Testis (tissue), 2 donors: ENCODE measurements at regions not wholly inside any gene's neighbourhood (a gene's known extent, or its start where the extent isn't known, plus 50 kb on each side); places are given as distances from the start of the nearest gene placed in this dataset.
"Not testable (repeated sequence)": the region's sequence is repeated elsewhere in the genome, so short reads cannot be mapped to it uniquely, and the experiment has no call there.

Experiments used
- DNase-seq: peaks from one replicate; pipeline ENCODE4 v3.0.0-alpha.2; 2019
- H3K27ac ChIP-seq, 2 donors: fragments of 200-600 bp; sonication (generic); one replicate each; pipeline ENCODE4 v1.5.1; 2019
- H3K27me3 ChIP-seq: fragments of 200-600 bp; sonication (generic); one replicate; pipeline ENCODE4 v1.5.1; 2019
- H3K36me3 ChIP-seq: fragments of 200-600 bp; sonication (generic); one replicate; pipeline ENCODE4 v1.5.1; 2017; ENCODE audit warnings: low read depth; ENCODE audit errors: missing control alignments
- H3K4me1 ChIP-seq: fragments of 200-600 bp; sonication (generic); one replicate; pipeline ENCODE4 v1.5.1; 2019
- H3K4me3 ChIP-seq, 2 donors: fragments of 200-600 bp; sonication (generic); one replicate each; pipeline ENCODE4 v1.5.1; 2017 to 2019
- H3K9me3 ChIP-seq: fragments of 200-600 bp; sonication (generic); one replicate; pipeline ENCODE4 v1.5.1; 2017
- POLR2A ChIP-seq: fragments of 450-650 bp; IDR thresholded peaks from one replicate; pipeline ENCODE4 v1.6.1; 2017; ENCODE audit warnings: antibody characterized with exemption, mild to moderate bottlenecking, moderate library complexity
- WGBS, 2 donors: methylation state at CpG; one replicate each; pipeline ENCODE4 v1.1.5; 2018; 5-methylcytosine and 5-hydroxymethylcytosine counted together
- intact Hi-C: fragments of 100-400 bp; cut with DNase I; formaldehyde crosslinking; loops from one replicate; pipeline ENCODE4 v1.15.1; 2023; ENCODE audit warnings: low total_unique reads
- TF ChIP-seq, protein P1 (sequence below), 3 experiments: fragments of 450-650 bp in 2 of 3; fragments of 200-600 bp in 1 of 3; sonication (generic) in 1 of 3; IDR thresholded peaks; one replicate each; pipeline ENCODE4 v1.5.1; 2016 to 2019; ENCODE audit warnings: antibody characterized with exemption in 3 of 3, mild to moderate bottlenecking in 2 of 3, moderate library complexity in 1 of 3

DNA sequence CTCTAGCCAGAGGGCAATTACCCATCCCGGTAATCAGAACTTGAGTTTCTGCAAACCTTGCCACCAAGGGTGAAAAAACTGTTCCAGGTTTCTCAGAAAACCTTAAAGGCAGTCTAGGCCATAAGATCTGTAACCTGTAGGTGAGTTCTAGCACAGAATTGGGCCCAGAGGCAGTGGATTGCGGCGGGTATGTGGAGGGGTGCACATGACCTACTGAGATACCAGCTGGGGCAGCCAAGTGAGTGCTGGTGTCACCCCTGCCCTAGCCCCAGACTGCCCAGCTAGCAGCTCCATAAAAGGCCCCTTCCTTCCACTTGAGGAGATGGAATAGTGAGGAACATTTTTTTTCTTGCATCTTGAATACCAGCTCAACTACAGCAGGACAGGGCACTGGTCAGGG is 176.7 kb downstream of the SMARCA1 start:
- no peaks in the 10 kb centered on the region for H3K9me3 ChIP-seq
- no peaks in the 10 kb centered on the region for H3K27me3 ChIP-seq
- no peaks in the 10 kb centered on the region for H3K36me3 ChIP-seq
- no peaks in the 10 kb centered on the region for H3K4me1 ChIP-seq
- intact Hi-C loops: no loop called here
- H3K27ac ChIP-seq: no peak overlapping the region
- 73 to 82% methylated on average over 3 of the region's 3 CpGs for WGBS, 2 donors
- H3K4me3 ChIP-seq: no peak overlapping the region
- TF ChIP-seq POLR2A: no peak
- TF ChIP-seq, protein P1, sequence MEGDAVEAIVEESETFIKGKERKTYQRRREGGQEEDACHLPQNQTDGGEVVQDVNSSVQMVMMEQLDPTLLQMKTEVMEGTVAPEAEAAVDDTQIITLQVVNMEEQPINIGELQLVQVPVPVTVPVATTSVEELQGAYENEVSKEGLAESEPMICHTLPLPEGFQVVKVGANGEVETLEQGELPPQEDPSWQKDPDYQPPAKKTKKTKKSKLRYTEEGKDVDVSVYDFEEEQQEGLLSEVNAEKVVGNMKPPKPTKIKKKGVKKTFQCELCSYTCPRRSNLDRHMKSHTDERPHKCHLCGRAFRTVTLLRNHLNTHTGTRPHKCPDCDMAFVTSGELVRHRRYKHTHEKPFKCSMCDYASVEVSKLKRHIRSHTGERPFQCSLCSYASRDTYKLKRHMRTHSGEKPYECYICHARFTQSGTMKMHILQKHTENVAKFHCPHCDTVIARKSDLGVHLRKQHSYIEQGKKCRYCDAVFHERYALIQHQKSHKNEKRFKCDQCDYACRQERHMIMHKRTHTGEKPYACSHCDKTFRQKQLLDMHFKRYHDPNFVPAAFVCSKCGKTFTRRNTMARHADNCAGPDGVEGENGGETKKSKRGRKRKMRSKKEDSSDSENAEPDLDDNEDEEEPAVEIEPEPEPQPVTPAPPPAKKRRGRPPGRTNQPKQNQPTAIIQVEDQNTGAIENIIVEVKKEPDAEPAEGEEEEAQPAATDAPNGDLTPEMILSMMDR (IDR thresholded peaks at IDR 0.05): no peak
- no peak for DNase-seq

DNA sequence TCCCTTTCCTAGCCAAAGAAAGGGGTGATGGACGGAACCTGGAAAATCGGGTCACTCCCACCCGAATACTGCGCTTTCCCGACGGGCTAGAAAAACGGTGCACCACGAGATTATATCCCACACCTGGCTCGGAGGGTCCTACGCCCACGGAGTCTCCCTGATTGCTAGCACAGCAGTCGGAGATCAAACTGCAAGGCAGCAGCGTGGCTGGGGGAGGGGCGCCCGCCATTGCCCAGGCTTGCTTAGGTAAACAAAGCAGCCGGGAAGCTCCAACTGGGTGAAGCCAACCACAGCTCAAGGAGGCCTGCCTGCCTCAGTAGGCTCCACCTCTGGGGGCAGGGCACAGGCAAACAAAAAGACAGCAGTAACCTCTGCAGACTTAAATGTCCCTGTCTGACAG is 186.0 kb downstream of the SMARCA1 start:
- H3K36me3 ChIP-seq, H3K27ac ChIP-seq, H3K9me3 ChIP-seq, DNase-seq, H3K4me1 ChIP-seq, H3K4me3 ChIP-seq, H3K27me3 ChIP-seq, intact Hi-C loops: not testable (repeated sequence)
- WGBS, 2 donors: 54% methylated on average over 12 of the region's 16 CpGs; no CpG with 5 or more reads in 1 of the 2 donors

DNA sequence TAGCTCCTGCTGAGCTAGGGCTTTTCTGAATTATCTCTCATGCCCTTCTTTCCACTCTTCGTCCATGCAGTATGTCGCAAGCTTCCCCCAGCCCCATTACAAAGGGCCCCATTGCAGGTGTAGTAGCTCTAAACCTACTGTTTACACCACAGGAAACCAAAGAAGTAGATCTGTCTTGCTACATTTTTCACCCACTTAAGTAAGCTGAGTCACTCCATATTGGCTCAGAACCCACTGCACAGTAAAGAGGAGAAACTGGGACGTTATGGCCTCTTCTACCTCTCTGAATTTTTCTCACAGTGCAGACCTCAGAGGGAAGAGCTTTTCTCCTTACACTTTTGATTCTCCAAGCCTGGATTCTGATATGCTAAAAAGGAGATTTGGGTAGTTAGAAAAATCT is 200.2 kb downstream of the SMARCA1 start:
- H3K9me3 ChIP-seq: no peaks in the 10 kb centered on the region
- H3K27me3 ChIP-seq: no peaks in the 10 kb centered on the region
- no peak overlapping the region for H3K4me3 ChIP-seq
- intact Hi-C loops: no loop called here
- no peak for DNase-seq
- TF ChIP-seq, protein P1 (IDR thresholded peaks at IDR 0.05): no peak
- TF ChIP-seq POLR2A: no peak
- no peaks in the 10 kb centered on the region for H3K4me1 ChIP-seq
- WGBS, 2 donors: 68 to 75% methylated on average over 3 of the region's 3 CpGs
- H3K27ac ChIP-seq: no peak overlapping the region
- H3K36me3 ChIP-seq: no peaks in the 10 kb centered on the region

DNA sequence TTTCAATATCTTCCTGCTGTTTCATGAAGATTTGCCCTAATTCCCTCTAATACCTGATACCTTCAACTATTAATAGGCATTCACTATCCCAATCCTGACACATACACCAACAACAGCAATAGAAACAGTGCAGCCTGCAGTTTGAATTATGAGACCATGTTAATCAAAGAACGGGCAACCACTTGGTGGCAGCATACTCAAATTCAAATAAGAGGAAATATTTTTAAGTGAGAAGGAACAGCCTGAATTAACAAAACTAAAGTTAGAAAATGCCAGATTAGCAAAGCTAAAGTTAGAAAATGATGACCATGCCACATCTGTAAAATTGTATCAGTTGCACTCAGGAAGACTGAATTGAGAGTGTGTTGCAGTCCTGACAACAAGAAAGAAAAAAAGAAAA is 204.9 kb downstream of the SMARCA1 start:
- Histone ChIP-seq H3K9me3 (no peaks in the 10 kb centered on the region), H3K27ac (no peak overlapping the region), H3K4me1 (no peaks in the 10 kb centered on the region), H3K4me3 (no peak overlapping the region), H3K36me3 (no peaks in the 10 kb centered on the region), H3K27me3 (no peaks in the 10 kb centered on the region)
- TF ChIP-seq POLR2A: no peak
- TF ChIP-seq, protein P1 (IDR thresholded peaks at IDR 0.05): no peak
- intact Hi-C loops: no loop called here
- peak; percentile 23 for DNase-seq
- 44 to 63% methylated on average over 1 of the region's 1 CpG for WGBS, 2 donors

DNA sequence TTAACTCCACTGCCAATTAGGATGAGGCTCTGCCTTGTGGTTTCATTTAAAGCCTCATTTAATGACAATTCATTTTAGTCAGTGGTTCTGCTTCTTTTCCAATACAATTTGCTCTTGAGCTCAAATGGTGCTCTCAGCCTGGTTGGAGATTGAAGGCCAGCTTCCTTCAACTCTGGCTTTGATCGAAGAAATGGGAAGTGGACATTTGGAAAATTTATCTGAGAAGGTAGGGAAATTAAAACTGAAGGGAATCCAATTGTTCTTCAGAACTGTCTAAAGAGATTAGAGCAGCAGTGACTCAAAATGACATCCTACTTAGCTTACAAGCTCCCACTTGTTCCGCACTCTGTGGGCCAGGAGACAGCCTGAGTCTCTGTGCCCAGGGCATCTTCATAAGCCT is 206.8 kb downstream of the SMARCA1 start:
- Histone ChIP-seq H3K27ac (no peak overlapping the region), H3K4me1 (no peaks in the 10 kb centered on the region), H3K9me3 (no peaks in the 10 kb centered on the region), H3K36me3 (no peaks in the 10 kb centered on the region), H3K27me3 (no peaks in the 10 kb centered on the region), H3K4me3 (no peak overlapping the region)
- 100% methylated on average over 2 of the region's 2 CpGs for WGBS, 2 donors
- no peak for DNase-seq
- intact Hi-C loops: no loop called here
- TF ChIP-seq, protein P1 (IDR thresholded peaks at IDR 0.05): no peak
- TF ChIP-seq POLR2A: no peak
